GM10266 (cell line): ENCODE measurements at regions not wholly inside any gene's neighbourhood (a gene's known extent, or its start where the extent isn't known, plus 50 kb on each side); places are given as distances from the start of the nearest gene placed in this dataset.

Experiments
- DNase-seq: peaks from one replicate; pipeline ENCODE4 v3.0.0; 2012; ENCODE audit errors: extremely low spot score
- CTCF ChIP-seq: IDR thresholded peaks from 2 replicates; pipeline ENCODE4 v1.5.1; 2012; ENCODE audit warnings: mild to moderate bottlenecking, low read depth; ENCODE audit not compliant: control insufficient read depth, insufficient read depth; ENCODE audit errors: missing control alignments

- no peak for TF ChIP-seq CTCF
- no peak for DNase-seq
These were observed 261.1 kb downstream of the MEX3B start for GRCh38 chr15:81784751-81785150.

GRCh38 chr15:81783586-81783985 is 262.2 kb downstream of the MEX3B start:
- TF ChIP-seq CTCF: no peak
- no peak for DNase-seq

- DNase-seq: no peak
- TF ChIP-seq CTCF: no peak
These were observed 262.7 kb downstream of the MEX3B start for GRCh38 chr15:81783076-81783475.

- TF ChIP-seq CTCF: no peak
- DNase-seq: no peak
These were observed 264.4 kb downstream of the MEX3B start for GRCh38 chr15:81781395-81781794.

- no peak for DNase-seq
- no peak for TF ChIP-seq CTCF
These were observed 264.9 kb downstream of the MEX3B start for GRCh38 chr15:81780966-81781365.

GRCh38 chr15:81779181-81779580 is 266.6 kb downstream of the MEX3B start:
- no peak for TF ChIP-seq CTCF
- DNase-seq: no peak

- no peak for TF ChIP-seq CTCF
- no peak for DNase-seq
These were observed 268.3 kb downstream of the MEX3B start for GRCh38 chr15:81777546-81777945.
